ENCODE measurements at regions not wholly inside any gene's neighbourhood (a gene's known extent, or its start where the extent isn't known, plus 50 kb on each side); places are given as distances from the start of the nearest gene placed in this dataset.

DNA sequence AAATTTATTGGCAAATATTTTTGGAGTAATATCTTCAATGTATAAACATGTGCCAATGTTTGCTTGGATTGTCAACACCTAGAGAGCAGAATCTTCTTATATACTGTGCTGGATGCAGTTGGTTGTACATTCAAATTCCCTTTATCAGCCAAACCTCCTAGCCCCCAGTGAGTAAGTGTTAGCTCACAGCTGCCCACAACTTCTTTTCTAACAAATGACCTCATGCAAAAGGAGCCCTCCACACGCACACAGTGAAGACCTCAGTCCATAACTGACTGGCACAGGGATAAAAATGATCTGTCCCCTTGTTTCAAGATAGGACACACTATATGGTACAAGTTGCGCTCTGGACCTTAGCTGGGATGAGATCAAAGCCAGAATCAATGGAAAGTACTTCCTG, 458.0 kb upstream of the NWD2 start:
- DNase-seq (ENCODE audit: low read depth in 2 of 3, low spot score in 1 of 3) = no peak

DNA sequence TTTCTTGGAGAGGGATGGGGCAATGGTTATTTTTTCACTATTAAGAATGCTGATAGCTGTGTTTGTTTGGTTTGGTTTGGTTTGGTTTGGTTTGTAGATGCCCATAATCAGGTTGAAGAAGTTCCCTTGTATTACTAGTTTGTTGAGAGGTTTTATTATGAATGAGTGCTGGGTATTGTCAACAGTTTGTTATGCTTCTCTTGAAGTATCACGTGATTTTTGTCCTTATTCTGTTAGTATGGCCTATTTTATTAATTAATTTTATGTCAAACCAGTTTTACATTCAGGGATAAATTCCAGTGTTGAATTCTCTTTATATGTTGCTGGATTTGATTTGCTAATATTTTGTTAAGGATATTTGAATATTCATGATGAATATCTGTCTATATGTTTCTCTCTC, 449.8 kb upstream of the NWD2 start:
- no peak for DNase-seq (ENCODE audit: low read depth in 2 of 3, low spot score in 1 of 3)

DNA sequence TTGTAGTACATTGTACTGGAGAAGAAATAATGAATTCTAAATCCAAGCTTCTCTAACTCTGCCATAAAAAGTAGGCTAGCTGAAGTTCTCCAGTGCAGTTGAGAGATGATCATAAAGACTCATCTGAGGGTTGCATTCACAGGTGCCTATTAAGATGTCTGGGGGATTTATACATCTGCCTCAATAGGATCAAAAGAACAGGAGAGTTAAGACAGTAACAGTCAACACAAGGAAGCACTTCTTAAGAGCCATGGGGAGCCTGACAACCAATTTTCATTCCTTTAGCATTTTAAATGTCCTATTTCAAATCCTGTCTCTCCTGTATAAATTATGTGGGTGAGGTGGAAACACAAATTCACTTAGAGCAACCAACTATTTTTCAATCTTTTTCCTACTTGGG, 432.4 kb upstream of the NWD2 start:
- DNase-seq (ENCODE audit: low read depth in 2 of 3, low spot score in 1 of 3) = no peak

DNA sequence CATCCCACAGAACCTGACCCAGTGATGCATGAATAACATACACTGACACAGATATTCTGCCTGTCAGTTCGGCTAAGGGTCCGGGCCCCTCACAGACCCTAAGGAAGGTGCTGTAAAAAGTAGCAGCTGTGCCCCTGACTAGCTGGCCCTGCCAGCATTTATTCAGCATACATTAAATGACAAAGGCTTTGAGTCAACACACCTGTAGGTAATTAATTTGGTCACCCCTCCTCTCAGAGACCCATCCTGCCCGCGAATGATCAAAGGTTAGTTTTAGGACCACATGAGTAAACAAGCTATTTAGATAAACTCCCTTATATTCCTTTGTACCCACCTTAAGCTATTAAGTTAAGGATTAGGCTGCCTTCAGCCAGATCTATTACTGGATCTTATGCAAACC, 429.0 kb upstream of the NWD2 start:
- DNase-seq (ENCODE audit: low read depth in 2 of 3, low spot score in 1 of 3) = no peak

DNA sequence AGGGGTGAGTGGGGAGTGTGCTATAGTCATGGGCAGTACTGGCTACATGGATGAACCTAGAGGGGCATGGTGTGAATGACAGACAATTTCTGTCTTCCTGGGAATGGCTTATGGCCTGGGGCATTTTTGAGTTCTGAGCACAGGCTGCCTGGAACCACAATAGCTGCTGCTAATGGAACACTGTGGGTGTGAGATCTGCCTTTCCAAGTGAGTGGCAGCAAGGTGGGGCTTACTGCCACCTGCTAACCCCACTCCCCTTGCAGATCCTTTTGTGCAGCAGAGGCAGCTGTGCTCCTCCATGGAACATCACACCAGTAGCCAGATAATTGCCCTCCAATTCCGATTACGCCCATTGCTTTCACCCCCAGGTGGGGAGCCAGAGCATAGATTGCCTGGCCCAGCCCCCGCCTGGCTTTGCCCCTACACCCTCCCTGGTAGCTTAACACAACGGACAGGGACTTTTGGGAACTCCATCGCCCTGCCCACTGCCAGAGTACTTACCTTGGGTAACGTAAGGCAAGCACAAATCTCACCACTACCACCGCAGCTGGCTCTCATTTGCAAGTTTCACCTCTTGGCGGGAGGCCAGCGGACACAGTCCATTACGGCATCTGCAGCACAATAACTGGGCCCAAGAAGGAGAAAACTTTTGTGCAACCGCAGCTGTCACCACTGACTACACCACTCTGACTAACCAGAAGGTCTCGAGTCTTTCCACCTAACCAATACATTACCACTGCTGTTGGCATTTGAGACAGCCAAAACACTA, 421.2 kb upstream of the NWD2 start:
- no peak for DNase-seq (ENCODE audit: low read depth in 2 of 3, low spot score in 1 of 3)

DNA sequence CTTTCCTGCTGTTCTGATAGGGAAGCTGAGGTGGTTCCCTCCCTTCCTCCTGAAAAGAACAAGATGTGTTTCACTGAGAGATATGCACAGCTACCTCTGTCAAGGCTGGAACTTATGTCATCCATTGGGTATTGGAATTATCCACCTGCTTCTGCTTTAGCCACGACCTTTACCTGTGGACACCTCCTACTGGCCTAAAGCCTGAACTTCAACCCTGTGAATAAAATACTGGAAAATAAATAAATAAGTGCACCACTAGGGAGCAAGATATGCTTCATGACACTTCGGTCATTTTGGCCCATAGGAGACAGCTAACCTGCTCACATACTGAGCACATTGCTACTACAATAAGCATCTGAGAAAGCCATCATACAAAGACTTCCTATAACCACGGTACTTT, 419.9 kb upstream of the NWD2 start:
- DNase-seq (ENCODE audit: low read depth in 2 of 3, low spot score in 1 of 3) = no peak

DNA sequence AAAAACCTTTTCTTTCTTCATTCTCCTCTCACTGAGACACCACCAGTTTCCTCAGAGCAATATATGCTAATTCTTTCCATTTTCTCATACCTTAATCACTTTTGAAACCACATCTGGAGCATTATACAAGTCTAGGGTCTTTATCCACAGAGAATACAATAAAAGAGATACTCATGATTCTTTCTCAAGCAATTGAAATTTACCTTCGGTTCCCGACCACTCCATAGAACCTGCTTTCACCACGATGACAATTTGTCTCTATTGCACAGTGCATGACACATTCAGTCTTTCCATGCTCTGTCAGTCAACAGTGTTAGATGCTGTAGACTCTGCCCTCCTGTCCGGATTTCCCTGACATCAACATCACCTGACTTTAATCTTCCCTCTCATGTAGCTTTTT, 409.3 kb upstream of the NWD2 start:
- DNase-seq (ENCODE audit: low read depth in 2 of 3, low spot score in 1 of 3) = no peak

DNA sequence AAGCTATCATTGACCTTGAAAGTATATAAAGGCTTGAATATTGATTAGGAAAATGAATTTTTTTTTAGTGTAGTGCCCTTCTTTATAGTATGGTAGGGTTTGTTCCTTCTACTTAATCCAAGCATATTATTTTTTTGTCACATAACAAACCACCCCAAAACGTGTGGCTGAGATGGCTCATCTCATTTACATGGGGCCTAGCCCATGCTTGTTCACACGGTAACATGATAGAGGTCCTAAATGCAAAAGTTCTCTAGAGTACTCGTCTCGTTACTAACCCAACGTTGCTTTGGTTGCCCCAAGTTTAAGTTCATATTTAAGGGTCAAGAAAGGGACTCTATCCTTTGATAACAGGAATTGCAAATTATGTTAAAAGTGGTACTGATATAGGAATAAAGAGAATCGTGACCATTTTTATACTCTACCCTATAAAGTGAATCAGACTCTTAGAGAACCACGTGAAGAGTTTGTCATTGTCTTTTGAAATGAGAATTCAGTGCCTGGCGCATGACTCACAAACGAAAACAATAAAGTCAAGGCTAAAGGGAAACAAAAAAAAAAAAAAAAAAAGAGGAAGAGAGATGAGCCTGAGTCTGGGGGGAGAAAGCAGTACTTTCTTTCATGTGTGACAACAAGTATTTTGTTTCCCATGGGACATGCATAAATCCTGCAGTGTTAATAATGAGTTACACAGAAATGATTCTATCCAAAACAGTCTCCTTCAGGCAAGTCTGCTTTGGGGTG, 402.8 kb upstream of the NWD2 start:
- no peak for DNase-seq (ENCODE audit: low read depth in 2 of 3, low spot score in 1 of 3)

DNA sequence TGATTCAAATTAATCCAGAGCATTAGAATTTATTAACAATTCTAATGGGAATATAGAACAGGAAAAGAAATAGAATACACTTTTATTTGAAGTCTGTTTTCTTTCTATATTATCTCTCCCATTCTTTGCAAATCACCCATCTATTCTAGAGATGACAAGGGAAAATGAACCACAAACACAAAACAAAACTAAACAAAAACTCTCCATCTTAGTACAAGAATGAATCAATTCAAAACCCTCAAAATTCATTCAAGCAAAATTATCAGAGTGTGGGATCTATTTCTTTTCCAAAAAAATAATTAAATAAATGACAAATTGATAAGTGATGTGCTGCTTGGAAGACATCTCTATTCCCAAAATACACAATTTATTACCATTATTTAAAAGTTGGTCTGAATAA, 400.1 kb upstream of the NWD2 start:
- DNase-seq (ENCODE audit: low read depth in 2 of 3, low spot score in 1 of 3) = no peak

DNA sequence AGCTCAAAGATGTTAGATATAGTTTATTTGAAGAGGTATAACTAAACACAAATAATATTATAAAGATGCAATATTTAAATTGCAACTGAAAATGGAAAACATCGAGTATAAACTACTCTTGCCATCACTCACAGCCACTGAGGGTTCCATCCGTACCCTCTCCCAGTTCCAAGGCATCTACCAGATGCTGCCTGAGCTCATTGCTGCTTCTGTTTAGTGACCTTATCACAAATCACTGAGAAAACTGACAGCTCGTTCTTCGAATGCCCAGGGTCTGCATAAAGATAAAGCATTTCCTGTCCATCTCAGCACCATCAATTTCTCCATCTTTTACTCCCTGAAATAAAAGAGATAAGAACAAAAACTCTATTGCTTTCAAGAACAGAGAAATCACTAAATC, 391.7 kb upstream of the NWD2 start:
- DNase-seq (ENCODE audit: low read depth in 2 of 3, low spot score in 1 of 3) = no peak

DNA sequence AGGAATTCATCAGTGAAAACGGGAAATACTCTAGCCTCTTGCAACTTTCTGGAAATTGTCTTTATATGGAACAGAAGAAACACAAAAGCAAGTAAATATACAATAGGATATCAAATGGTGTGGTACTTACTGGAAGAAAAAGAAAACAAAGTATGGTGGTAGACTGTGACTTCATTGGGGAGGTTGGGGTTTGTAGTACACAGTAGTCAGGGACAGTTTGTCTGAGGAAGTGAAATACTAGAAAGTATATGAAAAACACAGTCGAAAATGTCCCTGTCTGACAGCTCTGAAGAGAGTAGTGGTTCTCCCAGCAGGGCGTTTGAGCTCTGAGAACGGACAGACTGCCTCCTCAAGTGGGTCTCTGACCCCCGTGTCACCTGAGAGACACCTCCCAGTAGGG, 390.0 kb upstream of the NWD2 start:
- DNase-seq (ENCODE audit: low read depth in 2 of 3, low spot score in 1 of 3) = no peak

DNA sequence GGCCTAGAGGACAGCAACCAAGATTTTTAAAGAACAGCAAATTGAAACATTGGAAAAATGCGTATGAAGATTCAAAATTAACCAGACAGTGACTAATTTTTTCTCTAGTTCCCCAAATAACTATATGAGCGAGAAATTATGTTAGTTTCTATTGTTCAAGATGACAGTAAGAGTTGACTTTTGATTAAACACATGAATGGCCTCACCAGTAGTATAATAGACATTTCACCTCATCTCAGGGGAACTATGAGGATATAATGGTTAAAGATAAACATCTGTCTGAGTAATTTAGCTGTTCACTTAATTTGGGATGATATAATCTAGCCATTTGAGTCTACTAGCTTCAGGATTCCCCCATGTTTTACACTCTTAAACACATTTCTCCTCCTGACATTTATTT, 380.9 kb upstream of the NWD2 start:
- DNase-seq (ENCODE audit: low read depth in 2 of 3, low spot score in 1 of 3) = no peak

DNA sequence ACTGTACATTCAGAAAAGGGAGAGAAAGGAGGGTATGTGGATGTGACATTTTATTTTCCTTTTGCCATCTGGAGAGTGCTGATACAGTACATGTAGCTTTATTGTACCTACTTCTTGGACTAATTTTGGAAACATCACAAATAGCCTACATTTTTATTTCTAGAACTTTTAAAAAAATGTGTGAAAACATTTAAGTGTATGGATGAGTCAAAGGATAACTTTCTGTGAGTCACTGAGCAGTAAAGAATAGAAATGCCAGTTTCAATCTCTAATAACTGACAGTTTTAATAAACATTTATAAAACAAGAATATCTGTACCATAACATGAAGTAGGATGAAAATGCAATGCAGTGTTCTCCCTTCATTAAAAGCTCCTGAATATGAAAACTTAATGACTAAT, 374.4 kb upstream of the NWD2 start:
- DNase-seq (ENCODE audit: low read depth in 2 of 3, low spot score in 1 of 3) = no peak

DNA sequence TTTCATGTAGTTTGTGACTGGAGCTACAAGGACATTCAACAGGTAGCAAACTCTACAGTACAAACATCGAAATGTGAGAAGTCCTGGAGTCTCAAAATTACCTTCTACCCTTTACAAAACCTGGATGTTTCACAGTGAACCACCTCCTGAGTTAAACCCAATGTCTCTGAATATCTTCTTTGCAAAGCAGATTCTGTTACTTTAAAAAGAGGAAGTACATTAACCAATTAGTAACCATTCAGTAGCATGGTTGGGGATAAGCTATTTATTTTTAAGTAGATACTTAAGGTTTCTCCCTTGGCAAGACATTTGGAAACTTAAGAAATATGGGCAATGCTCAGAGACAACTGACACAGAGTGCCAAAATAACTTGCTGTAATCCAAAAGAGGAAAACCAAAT, 371.9 kb upstream of the NWD2 start:
- no peak for DNase-seq (ENCODE audit: low read depth in 2 of 3, low spot score in 1 of 3)

DNA sequence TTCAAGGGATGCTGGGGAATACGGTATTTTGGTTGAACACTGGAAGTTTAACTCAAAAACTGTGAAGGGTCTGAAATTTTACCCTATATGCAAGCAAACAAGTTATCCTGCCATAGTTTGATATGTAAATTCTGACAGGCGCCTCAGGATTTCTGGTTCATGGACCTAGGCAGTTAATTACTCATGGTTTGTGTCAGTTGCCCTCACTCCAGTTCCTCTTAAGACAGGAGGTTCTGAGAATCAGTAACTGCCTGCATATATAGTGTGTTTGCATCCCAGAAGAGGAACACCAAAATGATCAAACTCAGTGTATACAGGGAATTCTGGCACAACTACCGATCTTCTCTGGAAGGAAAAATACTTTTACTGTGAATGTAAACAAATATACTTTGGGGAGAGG, 360.4 kb upstream of the NWD2 start:
- no peak for DNase-seq (ENCODE audit: low read depth in 2 of 3, low spot score in 1 of 3)

DNA sequence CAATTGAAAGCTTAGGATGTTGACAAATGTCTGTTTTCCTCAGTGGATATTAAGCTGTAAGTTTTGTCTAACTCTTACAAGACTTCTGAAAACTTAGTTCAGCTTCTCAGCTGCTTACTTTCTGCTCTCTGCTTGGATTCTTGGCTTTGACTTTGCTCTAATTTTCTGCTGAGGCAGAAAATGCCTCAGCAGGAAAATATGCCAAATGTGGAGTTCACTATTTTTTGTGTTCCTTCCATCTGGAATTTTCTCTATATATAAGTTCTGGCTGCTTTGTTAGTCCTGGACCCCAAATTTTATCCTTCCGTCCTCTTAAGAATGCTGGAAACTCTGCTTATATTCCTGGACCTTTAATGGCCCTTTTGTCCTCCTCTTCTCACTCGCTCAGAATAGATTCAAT, 352.6 kb upstream of the NWD2 start:
- no peak for DNase-seq (ENCODE audit: low read depth in 2 of 3, low spot score in 1 of 3)

DNA sequence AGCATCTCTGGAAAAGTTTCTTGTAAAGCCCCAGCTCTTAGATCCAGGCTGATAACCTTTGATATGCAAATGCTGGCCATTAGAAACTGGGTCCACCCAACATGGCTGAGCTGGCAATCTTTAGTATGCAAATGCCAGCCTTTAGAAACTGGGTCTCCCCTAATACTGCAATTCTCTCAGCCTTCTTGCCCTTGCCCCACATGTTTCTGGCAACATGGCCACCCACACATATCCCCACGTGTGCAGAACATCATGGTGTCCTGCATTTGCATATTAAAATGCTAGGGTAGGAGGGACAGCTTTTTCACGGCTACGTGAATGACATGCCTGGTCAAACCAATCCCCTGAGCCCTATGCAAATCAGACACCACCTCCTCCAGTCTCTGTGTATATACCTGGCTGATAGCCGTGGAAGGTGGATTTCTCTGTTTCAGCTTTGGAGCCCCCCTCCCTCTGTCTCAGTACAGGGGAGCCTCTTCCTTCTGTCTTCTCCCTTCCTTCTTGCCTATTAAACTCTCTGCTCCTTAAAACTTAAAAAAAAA, 344.0 kb upstream of the NWD2 start:
- no peak for DNase-seq (ENCODE audit: low read depth in 2 of 3, low spot score in 1 of 3)

DNA sequence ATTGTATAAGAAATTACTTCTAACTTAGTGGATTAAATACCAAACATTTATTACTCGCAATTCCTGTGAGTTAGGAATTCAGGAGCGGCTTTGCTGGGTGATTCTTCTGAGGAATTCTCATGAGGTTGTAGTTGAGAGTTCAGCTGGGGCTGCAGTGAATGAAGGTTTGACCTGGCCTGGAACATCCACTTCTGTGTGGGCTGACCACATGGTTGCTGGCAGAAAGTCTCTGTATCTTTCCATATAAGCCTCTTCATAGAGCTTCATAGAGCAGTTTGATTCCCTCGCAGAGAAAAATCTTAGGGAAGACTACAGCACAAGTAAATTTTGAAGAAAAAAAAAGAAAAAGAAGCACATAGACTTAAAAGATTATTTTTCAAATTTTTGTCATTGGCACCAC, 339.7 kb upstream of the NWD2 start:
- DNase-seq (ENCODE audit: low read depth in 2 of 3, low spot score in 1 of 3) = no peak

DNA sequence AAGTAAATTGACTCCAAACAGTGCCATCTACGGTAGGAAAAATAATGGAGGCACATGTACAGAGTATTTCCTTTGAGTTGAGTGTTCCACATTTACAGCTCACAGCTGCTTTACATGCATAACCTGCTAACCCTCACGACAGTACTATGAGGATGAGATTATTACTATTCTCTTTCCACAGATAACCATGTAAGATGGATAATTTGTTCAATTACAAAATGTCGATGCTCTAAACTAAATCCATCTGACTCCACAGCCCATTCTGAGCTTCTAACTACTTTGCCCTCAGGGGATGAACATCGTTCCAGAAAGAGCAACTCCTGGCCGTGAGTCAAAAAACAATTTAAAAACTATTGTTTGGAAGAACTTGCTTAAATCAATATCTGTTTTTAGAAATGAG, 330.4 kb upstream of the NWD2 start:
- no peak for DNase-seq (ENCODE audit: low read depth in 2 of 3, low spot score in 1 of 3)

DNA sequence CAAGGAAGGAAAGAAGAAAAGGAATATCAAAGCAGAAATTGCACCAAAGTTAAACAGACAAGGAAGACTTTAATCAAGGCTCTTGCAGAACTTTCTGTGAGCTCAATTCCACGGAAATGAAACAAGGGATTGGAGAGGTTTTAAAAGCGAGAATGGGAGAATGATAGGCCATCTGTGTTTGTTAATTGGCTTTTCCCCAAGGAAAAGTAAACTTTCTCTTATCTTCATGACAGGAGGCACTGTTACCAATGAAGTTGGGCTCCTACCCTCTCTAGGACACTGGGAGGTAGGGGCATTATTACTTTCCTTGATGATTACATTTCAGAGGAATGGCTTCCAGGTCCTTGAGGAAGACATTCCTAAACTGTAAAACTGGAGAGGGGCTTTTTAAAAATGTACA, 328.8 kb upstream of the NWD2 start:
- DNase-seq (ENCODE audit: low read depth in 2 of 3, low spot score in 1 of 3) = no peak

DNA sequence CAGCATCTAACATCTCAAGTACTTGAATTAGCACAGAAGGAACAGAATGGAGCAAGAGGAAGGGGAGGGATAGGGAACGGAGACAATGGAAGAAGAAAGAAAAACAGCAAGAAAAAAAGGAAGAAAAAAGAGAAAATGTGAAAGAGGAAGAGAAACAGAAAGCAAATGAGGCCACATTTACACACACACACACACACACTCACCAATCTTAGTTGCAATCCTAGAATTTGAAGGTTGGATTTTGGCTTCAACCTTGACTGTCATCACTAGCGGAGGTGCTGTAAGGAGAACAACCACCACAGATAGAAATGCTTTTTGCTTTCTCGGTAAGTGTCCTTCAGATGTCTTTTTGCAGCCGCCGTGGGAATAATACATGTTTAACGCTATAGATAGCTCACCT, 327.1 kb upstream of the NWD2 start:
- DNase-seq (ENCODE audit: low read depth in 2 of 3, low spot score in 1 of 3) = no peak

DNA sequence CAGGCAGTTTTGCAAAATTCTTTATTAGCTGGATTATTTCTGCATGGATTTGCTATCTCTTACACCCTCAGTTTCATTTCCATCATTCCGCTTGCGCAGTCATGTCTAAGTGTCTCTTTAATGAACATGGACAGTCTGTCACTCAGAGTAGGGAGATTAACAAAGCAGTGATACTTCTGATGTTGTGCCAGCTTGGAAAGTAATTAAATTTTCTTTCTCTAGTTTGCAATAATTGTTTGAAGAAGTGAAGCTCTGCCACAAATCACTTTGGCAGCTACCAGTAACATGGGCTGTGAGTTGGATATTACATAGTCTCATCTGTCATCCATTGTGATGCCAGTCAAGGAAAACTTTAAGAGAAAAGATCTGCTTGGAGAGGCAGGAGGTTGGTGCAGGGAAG, 324.8 kb upstream of the NWD2 start:
- DNase-seq (ENCODE audit: low read depth in 2 of 3, low spot score in 1 of 3) = no peak

Data from stimulated activated CD4-positive, alpha-beta T cell treated with anti-CD3 and anti-CD28 coated beads, Interleukin-12 subunit alpha, Interleukin-12 subunit beta, amount 100 ng/mL, for 48 hours (primary cell).